OCI-LY1 (cell line): ENCODE measurements at regions not wholly inside any gene's neighbourhood (a gene's known extent, or its start where the extent isn't known, plus 50 kb on each side); places are given as distances from the start of the nearest gene placed in this dataset.

Source experiments
- EZH2 ChIP-seq: fragments of 200-600 bp; sonication (generic), shearing (Covaris generic); IDR thresholded peaks from 2 replicates; pipeline ENCODE4 v1.8.0; 2017; ENCODE audit warnings: borderline replicate concordance, mixed run types, mild to moderate bottlenecking, antibody characterized with exemption, low read length, moderate library complexity, mixed read lengths
- TF ChIP-seq, protein P1 (sequence below): fragments of 200-600 bp; sonication (generic), shearing (Covaris generic); IDR thresholded peaks from 2 replicates; pipeline ENCODE4 v1.5.1; 2017; ENCODE audit warnings: mild to moderate bottlenecking, antibody characterized with exemption, low read length, moderate library complexity, mixed read lengths

DNA sequence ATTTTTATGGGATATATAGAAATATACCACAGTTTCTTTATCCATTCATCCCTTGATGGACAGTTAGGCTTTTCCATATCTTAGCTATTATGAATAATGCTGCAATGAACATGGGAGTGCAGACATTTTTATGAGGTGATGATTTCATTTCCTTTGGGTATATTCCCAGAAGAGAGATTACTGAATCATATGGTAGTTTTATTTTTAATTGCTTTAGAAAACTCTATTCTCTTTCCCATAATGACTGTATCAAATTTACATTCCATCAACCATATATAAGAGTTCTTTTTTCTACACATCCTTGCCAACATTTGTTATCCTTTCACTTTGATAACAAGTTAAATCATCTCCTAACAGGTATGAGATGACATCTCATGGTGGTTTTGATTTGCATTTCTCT lies 821.6 kb downstream of the TLE1 start:
- TF ChIP-seq, protein P1, sequence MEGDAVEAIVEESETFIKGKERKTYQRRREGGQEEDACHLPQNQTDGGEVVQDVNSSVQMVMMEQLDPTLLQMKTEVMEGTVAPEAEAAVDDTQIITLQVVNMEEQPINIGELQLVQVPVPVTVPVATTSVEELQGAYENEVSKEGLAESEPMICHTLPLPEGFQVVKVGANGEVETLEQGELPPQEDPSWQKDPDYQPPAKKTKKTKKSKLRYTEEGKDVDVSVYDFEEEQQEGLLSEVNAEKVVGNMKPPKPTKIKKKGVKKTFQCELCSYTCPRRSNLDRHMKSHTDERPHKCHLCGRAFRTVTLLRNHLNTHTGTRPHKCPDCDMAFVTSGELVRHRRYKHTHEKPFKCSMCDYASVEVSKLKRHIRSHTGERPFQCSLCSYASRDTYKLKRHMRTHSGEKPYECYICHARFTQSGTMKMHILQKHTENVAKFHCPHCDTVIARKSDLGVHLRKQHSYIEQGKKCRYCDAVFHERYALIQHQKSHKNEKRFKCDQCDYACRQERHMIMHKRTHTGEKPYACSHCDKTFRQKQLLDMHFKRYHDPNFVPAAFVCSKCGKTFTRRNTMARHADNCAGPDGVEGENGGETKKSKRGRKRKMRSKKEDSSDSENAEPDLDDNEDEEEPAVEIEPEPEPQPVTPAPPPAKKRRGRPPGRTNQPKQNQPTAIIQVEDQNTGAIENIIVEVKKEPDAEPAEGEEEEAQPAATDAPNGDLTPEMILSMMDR, result no peak
- no peak for TF ChIP-seq EZH2
